ENCODE measurements at regions not wholly inside any gene's neighbourhood (a gene's known extent, or its start where the extent isn't known, plus 50 kb on each side); places are given as distances from the start of the nearest gene placed in this dataset.

DNA sequence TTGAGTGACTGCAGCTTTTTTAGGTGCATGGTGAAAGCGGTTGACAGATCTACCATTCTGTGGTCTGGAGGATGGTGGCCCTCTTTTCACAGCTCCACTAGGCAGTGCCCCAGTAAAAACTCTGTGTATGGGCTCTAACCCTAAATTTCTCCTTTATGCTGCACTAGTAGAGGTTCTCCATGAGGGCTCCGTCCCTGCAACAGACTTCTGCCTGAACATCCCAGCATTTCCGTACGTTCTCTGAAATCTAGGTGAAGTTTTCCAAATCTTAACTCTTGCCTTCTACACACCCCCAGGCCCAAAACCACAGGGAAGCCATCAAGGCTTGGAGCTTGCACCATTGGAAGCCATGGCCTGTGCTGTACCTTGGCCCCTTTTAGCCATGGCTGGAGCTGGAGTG lies 1898.1 kb upstream of the NUDT12 start:
- no peak for DNase-seq (ENCODE audit: low spot score)
- Histone ChIP-seq H3K9me3 (no peaks in the 10 kb centered on the region), H3K4me3 (no peak overlapping the region), H3K36me3 (no peaks in the 10 kb centered on the region), H3K27me3 (no peaks in the 10 kb centered on the region), H3K27ac (no peak overlapping the region), H3K4me1 (no peaks in the 10 kb centered on the region)
- TF ChIP-seq, protein P1, sequence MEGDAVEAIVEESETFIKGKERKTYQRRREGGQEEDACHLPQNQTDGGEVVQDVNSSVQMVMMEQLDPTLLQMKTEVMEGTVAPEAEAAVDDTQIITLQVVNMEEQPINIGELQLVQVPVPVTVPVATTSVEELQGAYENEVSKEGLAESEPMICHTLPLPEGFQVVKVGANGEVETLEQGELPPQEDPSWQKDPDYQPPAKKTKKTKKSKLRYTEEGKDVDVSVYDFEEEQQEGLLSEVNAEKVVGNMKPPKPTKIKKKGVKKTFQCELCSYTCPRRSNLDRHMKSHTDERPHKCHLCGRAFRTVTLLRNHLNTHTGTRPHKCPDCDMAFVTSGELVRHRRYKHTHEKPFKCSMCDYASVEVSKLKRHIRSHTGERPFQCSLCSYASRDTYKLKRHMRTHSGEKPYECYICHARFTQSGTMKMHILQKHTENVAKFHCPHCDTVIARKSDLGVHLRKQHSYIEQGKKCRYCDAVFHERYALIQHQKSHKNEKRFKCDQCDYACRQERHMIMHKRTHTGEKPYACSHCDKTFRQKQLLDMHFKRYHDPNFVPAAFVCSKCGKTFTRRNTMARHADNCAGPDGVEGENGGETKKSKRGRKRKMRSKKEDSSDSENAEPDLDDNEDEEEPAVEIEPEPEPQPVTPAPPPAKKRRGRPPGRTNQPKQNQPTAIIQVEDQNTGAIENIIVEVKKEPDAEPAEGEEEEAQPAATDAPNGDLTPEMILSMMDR (IDR thresholded peaks at IDR 0.05) = no peak

DNA sequence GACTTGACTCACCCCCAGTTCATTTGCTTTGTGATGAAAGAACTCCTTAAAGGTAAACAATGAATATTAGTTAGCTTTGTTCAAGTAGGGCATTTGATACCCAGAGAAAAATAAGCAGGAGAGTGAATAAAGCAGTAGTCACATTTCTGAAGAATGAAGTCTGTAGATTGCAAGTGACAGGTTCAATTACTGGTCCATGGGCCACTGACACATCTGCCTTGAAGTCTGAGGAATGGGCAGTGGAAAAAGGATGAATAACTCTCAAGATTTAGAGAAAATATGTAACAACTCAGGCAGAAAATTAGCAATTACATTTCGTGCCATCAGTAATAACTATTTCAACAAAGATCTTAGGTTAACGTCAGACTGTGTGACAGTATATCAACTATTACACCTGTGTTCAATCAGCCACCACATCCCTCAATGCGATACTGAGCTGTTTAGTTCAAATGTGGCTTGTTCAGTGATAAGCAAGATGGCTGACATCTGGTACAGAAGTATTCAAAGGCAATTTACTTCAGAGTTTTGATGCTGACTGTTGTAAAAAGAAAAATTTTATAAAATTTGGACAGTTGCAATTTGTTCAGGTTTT lies 1890.7 kb upstream of the NUDT12 start:
- H3K9me3 ChIP-seq = no peaks in the 10 kb centered on the region
- no peaks in the 10 kb centered on the region for H3K27me3 ChIP-seq
- TF ChIP-seq, protein P1 (IDR thresholded peaks at IDR 0.05) = no peak
- no peak overlapping the region for H3K4me3 ChIP-seq
- H3K27ac ChIP-seq = no peak overlapping the region
- no peaks in the 10 kb centered on the region for H3K36me3 ChIP-seq
- no peak for DNase-seq (ENCODE audit: low spot score)
- H3K4me1 ChIP-seq = no peaks in the 10 kb centered on the region

DNA sequence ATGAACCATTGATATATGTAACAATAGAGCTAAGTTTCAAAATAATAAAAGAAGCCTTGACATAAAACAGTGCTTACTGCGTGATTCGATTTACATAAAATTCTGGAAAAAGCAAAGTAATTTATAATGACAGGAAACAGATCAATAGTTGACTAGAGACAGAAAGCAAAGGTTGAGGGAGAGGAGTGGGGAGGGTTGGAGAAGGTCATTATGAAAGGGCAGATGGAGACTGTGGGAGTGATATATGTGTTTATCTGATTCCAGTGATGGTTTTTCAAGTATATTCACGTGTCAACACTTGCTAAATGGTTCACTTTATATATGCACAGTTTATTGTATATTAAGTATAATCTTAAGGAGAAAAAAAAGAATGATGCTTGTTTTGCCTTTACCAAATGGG lies 1885.7 kb upstream of the NUDT12 start:
- H3K4me1 ChIP-seq = no peaks in the 10 kb centered on the region
- H3K9me3 ChIP-seq = no peaks in the 10 kb centered on the region
- DNase-seq (ENCODE audit: low spot score) = no peak
- H3K4me3 ChIP-seq = no peak overlapping the region
- TF ChIP-seq, protein P1 (IDR thresholded peaks at IDR 0.05) = no peak
- no peak overlapping the region for H3K27ac ChIP-seq
- H3K36me3 ChIP-seq = no peaks in the 10 kb centered on the region
- H3K27me3 ChIP-seq = no peaks in the 10 kb centered on the region

DNA sequence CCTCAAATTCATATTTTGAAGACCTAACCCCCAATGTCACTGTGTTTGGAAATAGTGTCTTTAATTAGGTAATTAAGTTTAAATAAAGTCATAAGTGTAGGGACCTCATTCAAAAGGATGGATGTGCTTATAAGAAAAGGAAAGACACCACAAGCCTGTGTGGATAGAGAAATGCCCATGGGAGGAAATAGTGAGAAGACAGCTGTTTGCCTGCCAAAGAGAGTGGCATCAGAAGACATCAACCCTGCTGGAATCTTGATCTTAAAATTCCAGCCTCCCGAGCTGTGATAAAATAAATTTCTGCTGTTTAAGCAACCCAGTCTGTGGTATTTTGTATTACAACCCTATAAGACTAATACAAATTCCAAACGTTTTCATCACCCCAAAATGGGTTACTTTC lies 1867.9 kb upstream of the NUDT12 start:
- H3K27me3 ChIP-seq = no peaks in the 10 kb centered on the region
- no peak overlapping the region for H3K4me3 ChIP-seq
- H3K4me1 ChIP-seq = no peaks in the 10 kb centered on the region
- no peak overlapping the region for H3K27ac ChIP-seq
- DNase-seq (ENCODE audit: low spot score) = no peak
- H3K36me3 ChIP-seq = no peaks in the 10 kb centered on the region
- no peaks in the 10 kb centered on the region for H3K9me3 ChIP-seq
- TF ChIP-seq, protein P1 (IDR thresholded peaks at IDR 0.05) = no peak

DNA sequence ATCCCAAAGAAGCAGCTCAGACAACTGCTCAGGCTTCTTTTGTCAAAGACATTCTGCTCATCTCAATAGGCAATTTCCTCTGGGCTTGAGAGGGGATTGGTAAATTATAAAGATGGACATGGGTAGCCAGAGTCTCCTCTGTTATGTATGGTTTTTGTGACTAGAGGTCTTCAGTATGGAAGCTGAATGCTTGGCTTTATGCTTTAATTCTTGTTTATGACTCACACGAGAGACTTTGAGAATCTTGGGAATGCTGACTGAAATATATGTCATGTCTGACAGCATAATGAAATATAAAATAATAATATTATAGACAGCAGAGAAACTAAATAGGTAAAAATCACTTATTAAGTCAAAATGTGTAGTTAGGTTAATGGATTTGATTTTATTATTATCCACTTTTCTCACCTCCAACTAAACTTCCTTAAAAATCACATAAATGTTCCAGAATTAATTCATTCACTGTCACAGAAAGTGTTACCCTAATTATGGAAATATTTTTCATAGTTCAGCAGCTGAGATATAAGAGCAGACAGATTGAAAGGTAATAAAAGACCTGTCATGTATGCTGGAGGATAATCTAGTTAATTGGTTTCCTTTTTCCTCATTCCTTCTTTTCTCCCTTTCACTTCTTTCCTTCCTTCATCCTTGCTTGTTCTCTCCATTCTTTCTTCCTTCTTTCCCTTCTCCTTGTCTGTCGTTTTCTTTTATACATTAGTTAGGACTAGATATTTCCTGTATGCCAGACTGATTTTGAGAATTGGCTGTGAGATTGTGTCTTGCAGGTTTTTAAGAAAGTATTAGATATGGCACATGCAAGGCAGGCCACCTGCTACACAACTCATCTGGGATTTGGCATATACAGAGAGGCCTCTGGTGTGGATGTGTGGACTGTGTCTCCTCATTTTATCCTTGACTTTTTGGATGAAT lies 1866.1 kb upstream of the NUDT12 start:
- Histone ChIP-seq H3K27me3 (no peaks in the 10 kb centered on the region), H3K4me1 (no peaks in the 10 kb centered on the region), H3K36me3 (no peaks in the 10 kb centered on the region), H3K27ac (no peak overlapping the region), H3K4me3 (no peak overlapping the region), H3K9me3 (no peaks in the 10 kb centered on the region)
- TF ChIP-seq, protein P1 (IDR thresholded peaks at IDR 0.05) = no peak
- no peak for DNase-seq (ENCODE audit: low spot score)
